Amygdala (tissue), 56 donors: ENCODE measurements at regions not wholly inside any gene's neighbourhood (a gene's known extent, or its start where the extent isn't known, plus 50 kb on each side); places are given as distances from the start of the nearest gene placed in this dataset.

Experiments used
- DNase-seq, 56 donors: peaks; one replicate each; lab custom pipeline; 2025; lab: John Stamatoyannopoulos, UW

DNA sequence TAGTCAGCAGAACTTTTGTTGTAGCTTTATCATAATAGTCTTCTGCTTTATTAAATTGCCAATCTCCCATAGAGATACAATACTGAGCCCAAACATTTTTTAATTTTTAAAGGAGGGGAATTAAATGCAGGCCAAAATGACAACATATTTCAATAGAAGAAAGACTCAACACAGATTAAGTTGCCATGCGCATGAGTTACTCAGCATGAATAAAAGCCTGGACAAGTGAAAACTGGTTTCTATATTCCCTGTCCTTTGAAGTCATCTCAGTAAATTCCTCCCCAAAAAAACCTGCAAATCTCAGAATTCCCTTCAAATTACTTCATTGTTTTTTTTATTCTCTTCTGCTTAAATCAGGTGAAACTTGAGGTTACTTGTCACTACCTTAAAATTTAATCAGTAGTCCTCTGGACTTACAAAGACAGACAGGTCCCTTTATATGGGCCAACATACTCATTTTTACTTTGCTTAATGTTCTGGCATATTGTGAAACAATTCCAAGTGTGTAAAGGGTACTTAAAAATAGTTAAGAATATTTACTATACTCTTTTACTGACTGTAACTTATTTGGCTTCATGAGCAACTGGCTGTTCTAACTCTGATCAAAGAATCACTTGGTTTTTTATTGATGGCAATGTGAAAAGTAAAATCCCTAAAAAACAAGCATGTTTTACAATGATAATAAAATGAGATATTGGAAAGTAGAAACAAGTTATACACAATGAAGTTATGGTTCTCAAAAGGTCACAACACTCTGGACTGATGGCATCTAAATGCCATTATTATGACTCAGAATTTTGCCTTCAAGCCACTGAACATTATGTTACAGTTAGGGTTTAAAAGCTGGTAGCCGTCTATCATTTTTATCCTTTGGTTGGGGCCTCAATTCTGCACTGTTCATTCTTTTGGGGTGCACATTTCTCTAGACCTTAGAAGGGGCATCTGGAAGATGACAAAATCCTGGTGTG, 49.9 kb upstream of the COL21A1 start:
- no peak for DNase-seq
